NB4 (cell line): ENCODE measurements at regions not wholly inside any gene's neighbourhood (a gene's known extent, or its start where the extent isn't known, plus 50 kb on each side); places are given as distances from the start of the nearest gene placed in this dataset.

Source experiments
- CTCF ChIP-seq: IDR thresholded peaks from one replicate; pipeline ENCODE4 v1.5.1; 2012; ENCODE audit warnings: low read depth, low read length
- MAX ChIP-seq: IDR thresholded peaks from 2 replicates; pipeline ENCODE4 v1.6.1; 2011; ENCODE audit warnings: low read depth, low read length
- MYC ChIP-seq: IDR thresholded peaks from 2 replicates; pipeline ENCODE4 v1.6.1; 2011; ENCODE audit warnings: low read depth, low read length
- POLR2A ChIP-seq: IDR thresholded peaks from 2 replicates; pipeline ENCODE4 v1.6.1; 2011; ENCODE audit warnings: mild to moderate bottlenecking; ENCODE audit not compliant: insufficient read length; ENCODE audit errors: extremely low read depth

GRCh38 chr5:54610197-54610944 is 92.8 kb downstream of the SNX18 start:
- TF ChIP-seq CTCF (no peak), MYC (0 out of 2 replicates have a peak, but pooled peaks have one; percentile 20), MAX (0 out of 2 replicates have a peak, but pooled peaks have one; percentile 12), POLR2A (no peak)
